ENCODE measurements at regions not wholly inside any gene's neighbourhood (a gene's known extent, or its start where the extent isn't known, plus 50 kb on each side); places are given as distances from the start of the nearest gene placed in this dataset.
"Not testable (repeated sequence)": the region's sequence is repeated elsewhere in the genome, so short reads cannot be mapped to it uniquely, and the experiment has no call there.

DNA sequence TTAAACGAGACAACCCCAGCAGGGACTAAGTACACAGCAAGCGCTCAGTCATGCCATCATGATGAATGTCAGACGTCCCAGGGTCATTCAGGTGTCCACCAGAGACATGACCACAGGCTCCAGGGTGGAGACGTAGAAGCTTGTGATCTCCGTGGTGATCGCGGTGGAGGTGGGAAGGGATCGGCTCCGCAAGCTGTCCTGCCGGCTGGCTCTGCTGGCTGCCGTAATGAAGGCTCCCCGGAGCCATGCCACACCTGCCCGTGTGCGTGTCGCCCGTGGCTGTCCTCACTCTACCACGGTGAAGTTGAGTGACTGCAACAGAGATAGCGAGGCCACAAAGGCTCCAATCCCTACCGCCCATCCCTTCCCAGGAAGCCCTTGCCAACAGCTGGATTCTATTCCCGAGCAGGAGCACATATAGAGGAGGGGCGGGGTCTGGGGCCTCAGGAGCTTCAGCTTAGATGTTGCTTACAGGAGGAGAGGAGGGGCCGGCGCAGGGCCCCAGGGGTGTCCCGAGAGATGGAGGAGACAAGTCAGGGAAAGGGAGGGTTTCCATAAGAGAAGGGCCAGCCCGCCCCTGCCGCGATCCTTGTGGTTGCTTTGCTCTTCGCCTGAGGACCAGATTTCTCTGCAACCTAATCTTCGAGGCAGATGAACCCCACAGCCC, 332.6 kb upstream of the SFSWAP start:
- DNase-seq (ENCODE audit: low read depth), result no peak

DNA sequence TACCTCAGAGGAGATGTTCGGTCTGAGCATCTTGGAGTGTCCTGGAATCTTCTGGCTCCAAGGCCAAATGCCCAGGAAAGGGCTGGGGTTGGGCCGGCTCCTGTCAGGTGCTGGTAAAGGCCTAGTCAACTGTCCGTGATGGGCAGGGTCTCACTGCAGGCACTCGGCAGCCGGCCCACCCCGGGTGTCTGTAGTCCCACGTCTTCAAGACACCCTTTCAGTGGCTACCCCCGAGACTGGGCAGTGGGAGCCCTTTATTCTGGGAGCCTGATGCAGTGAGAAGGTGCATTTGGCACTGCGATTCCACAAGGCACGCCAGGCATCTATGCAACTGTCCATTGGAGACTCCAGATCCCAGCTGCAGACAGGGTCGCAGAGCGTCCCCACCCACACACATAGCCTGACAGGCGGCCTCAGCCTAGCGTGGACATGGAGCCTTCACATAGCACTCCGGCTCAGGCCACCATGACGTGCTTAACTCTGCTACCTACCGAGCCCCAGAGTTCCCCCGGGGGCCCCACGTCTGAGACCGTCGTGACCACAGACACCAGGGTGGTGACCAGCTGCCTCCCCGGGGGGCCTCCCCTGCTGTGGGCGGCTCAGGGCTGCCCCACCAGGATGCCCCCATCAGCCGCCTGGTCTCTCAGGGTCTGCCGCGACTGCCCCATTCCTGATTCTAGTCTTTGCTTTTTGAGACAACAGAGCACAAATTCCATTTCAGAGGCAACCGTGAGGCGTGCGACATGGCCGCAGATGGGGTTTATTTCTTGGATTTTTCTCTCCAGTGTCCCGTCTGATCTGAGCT, 331.8 kb upstream of the SFSWAP start:
- DNase-seq (ENCODE audit: low read depth), result no peak

DNA sequence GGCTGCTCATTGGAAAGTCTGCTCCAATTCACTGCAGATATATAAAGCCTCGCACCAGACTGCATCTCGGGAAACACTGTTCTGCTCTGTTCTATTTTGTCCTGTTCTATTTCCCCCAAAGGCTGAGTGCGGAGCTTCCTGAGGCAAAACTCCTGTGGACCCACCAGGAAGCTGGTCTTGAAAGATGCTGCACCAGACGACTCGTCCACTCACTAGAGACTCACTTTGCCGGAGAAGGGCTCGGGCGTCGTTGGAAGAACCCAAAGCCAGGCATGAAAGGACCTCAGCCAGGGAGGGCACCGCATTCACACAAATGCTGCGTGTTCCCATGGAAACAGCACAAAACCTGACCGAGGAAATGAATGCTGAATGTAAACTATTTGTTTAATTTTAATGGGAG, 331.2 kb upstream of the SFSWAP start:
- DNase-seq (ENCODE audit: low read depth), result no peak

DNA sequence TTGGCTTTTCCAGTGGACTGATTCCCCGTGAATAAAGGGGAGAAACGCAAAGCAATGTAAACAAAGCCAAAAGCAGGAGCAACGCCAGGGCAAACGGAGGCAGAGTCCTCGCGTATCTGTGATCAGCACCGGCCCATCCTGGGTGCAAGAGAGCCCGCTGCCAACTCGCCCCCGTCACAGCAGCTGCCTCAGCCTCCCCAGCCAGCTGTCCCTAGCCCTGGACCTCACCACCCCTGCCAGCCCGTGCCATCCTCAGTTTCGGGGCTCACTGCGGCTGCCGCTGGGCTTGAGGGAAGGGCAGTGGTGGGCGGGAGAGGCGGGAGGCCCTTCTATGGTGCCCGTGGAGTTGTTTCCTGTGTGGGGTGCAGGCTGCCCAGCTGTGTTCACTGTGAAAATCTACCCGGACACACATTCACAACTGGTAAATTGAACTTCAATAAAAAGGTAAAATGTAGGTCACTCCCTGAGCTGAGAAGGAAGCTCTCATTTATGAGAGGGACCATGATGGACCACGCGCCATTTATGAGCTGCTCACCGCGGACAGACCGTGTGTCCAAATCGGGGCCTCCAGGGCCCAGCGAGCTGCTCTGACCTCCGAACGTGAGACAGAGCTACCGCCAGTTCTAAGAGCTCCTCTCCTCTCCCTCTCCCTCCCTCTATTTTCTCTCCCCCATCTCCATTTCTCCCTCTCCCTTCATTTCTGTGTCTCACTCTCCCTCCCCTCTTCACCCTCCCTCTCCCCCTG, 330.5 kb upstream of the SFSWAP start:
- no peak for DNase-seq (ENCODE audit: low read depth)

DNA sequence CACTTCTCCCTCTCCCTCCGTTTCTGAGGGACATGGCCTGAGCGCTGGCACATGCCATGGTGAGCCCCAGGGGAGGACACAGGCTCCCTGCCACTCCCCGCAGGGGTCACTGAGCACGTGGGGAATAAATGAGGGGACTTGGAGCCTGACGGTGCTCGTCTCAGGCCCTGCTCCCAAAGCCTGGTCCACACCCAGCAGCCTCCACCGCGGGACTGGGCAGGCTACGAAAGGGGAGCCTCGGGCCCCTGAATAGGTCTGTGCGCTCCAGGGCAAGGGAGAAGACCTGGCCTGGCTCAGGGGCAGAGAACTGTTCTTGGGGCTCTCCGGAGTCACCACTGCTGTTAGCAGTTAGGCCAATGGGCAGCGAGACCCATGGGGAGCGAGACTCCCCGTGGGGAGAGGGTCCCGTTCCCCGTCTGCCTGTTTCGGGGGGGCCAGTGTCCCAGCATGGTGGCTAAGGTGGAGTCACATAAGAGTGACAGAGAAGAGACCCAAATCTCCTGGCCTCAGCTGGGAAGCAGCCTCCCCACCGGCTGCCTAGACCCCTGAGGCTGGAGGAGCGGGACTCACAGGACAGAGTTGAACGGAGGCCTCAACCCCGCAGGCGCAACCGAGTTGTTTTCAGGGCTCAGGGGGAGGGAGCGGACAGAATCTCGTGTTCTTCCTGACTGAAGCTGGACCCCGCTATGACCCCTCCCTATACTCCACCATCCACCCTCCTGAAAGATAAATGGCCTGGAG, 329.8 kb upstream of the SFSWAP start:
- no peak for DNase-seq (ENCODE audit: low read depth)

DNA sequence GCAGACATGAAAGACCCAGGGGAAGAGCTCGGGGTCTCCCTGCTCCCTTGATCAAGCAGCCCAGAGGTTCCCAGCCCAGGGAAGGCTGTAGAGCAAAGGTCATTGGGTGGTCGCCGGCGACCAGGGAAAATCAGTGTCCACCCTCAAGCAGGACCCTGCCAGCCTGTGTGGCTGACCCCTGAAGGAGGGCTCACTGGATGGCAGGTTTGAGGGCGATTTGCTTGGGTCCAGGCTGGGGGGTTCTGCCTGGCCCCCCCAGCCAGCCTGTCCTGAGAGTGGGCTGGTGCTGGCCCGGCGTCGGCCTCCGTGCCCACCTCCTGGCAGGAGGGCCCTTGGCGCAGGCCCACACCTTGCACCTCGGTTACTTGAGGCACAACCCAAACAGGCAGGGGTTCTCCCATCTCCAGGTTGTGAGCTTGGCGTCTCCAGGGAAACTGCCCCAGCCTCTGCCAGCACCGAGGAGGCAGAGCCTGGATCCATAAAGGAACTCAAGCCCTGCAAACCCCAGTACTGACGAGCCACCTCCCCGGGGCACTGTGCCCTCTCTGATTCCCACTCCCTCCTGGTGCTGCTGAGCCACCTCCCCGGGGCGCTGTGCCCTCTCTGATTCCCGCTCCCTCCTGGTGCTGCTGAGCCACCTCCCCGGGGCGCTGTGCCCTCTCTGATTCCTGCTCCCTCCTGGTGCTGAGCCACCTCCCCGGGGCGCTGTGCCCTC, 329.0 kb upstream of the SFSWAP start:
- no peak for DNase-seq (ENCODE audit: low read depth)

DNA sequence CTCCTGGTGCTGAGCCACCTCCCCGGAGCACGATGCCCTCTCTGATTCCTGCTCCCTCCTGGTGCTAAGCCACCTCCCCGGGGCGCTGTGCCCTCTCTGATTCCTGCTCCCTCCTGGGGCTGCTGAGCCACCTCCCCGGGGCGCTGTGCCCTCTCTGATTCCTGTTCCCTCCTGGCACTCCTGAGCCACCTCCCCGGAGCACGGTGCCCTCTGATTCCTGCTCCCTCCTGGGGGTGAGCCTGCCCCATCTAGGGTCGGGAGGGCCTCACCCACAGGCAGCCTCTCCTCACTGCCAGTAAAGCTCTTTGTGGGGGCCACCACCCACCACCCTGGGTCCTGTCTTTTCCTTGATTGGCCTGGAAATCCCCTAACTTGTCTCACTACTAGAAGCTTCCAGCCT, 327.6 kb upstream of the SFSWAP start:
- DNase-seq (ENCODE audit: low read depth), result no peak

DNA sequence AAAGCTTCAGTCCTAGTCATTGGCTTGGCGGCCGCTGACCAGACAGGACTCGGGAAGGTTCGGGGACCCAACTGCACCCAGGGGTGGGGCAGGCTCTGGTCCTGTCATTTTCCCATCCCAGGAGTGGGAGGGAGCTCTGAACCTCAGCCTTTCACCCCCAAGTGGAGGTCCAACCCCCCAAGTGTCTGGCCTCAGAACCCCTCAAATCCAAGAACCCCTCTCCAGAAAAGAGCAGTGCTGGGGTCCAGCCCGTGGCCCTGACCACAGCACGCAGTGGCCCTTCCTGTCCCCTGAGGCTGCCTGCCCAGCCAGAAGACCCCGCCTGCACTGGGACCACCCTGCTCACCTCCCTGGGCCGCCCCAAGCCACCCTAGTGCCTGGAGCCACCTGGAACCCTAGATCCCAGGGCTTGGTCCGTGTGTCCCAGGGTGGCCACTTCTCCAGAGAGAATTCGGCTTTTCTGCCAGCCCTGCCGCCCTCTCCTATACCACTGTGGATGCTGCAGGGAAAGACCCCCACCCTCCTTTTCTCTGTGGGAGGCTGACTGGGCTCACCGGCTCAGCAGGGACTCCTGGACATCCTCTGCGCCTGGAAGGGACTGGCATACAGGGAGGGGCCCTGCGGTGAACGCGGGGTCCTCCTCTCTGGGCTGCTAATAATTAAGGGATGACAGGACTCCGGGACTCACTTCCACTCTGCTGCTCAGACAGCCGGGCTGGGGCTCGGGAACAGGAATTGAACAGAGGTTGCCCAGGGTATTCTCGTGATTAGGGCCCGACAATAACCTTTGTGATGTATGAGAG, 326.9 kb upstream of the SFSWAP start:
- no peak for DNase-seq (ENCODE audit: low read depth)

DNA sequence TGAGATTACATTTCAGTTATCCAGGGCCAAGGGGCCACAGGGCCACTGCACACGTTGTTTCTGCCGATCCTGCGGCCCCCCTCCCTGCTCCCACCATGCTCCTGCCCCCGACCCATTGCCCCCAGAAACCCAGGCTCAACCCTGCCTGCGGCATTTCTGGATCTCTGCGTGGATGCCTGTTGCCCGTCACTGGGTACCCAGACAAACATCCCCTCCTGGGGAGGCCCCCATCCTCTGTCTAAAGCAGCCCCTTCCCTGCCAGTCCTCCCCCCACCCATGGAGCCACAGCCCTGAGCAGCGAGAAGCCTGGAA, 326.4 kb upstream of the SFSWAP start:
- no peak for DNase-seq (ENCODE audit: low read depth)

DNA sequence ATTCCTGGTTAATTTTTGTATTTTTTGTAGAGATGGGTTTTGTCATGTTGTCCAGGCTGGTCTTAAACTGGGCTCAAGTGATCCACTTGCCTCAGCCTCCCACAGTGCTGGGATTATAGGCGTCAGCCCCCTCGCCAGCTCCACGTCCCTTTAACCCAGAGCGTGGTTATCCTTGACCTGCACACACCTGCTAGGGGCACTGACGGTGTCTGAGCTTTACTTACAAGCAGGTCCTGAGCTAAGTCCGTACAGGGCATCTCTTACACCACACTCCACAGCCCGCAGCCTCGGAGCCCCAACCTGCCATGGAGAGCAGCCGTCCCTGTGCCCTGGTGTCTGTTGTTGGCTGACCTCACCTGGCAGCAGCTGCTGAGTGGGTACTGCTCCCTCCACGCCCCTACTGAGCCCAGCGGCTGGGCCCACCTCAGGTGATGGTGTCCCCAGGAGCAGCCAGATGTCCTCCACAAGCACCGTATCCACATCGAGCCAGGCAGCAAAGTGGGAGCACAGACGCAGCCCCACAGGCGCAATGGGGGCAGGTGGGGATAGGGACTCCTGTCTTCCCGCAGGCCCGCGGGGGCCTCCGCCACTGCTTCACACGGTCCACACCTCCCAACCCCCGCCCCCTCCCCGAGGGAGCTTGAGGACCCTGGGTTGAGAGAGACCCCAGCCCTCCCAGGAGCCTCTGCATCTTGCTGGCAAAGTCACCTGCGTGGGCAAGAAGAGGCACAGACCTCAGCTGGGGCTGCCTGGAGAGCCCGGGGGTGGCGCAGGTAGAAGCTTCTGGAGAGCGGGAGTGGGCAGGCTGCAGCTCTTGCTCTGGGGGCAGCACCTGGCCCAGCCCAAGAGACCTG, 325.4 kb upstream of the SFSWAP start:
- no peak for DNase-seq (ENCODE audit: low read depth)

DNA sequence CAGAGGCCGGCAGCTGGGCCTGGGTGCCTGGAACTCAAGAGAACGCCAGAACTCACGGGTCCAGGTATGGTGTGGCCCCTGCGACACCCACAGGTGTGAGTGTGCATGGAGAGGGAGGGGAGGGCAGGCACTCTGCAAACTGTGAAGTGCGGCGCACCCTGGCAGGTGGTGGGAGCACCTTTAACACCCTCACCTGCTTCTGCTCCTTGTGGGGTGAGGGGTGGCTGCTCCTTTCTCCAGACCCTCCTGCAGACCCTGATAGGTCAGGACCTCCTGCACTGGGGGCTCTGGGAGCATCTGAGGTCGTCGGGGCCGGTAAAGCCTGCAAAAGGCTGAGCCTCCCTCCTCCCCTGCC, 324.7 kb upstream of the SFSWAP start:
- no peak for DNase-seq (ENCODE audit: low read depth)

DNA sequence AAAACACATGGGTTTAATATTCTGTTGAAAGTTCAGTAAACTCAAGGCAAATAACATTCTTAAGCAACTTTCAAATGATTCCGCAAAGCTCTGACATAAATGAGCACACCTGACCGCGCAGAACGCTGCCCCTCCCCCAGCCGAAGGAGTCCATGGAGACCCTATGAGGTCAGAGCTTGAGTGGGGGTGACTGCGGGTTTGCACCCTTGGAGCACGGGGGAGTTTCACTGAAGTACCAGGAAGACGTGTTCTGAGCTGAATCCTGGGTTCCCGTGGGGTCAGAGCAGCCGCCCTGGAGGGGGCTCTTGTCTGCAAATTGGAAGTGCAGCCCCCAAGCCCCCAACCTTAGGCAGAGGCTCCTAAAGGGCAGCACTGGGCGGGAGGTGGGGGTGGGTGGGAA, 324.1 kb upstream of the SFSWAP start:
- no peak for DNase-seq (ENCODE audit: low read depth)

DNA sequence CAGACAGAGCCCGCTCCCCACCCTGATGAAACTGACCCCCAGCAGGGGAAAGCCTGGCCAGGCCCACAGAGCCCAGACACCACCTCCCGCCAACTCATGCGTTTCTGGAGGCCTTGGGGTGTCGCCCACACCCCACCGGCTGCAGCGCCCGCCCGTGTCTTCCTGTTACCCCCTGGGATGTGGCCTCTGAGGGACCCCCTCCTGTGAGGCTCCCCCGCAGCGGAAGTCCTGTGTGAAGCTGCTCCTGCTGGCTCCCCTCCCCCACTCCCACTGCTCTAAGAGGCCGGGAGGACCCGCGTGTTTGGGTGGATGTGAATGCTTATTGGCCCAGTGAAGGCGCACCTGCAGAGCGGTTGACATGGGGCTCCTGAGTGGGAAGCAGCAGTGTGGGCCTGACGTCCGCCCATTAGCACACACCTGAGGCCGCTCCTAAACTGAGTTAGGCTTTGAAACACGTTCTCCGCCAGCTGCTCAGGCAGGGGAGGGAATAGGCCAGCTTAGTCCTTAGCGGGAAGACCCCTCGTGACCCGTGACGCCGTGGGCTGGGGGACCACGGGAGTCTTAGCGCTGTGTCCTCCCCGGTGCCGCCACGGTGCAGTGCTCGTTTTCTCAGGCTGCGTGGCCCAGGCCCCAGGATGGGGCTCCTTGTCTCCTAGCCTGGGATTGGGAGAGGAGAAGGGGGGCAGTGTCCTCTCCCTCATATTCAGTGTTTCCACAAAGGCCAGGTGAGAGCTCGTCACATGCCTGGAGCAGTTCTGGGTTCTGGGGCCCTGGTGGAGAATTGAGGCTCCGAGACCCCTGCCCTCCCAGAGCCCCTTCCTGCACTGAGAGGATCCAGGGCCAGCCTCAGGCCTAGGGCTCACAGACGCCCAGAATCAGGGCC, 323.4 kb upstream of the SFSWAP start:
- no peak for DNase-seq (ENCODE audit: low read depth)

DNA sequence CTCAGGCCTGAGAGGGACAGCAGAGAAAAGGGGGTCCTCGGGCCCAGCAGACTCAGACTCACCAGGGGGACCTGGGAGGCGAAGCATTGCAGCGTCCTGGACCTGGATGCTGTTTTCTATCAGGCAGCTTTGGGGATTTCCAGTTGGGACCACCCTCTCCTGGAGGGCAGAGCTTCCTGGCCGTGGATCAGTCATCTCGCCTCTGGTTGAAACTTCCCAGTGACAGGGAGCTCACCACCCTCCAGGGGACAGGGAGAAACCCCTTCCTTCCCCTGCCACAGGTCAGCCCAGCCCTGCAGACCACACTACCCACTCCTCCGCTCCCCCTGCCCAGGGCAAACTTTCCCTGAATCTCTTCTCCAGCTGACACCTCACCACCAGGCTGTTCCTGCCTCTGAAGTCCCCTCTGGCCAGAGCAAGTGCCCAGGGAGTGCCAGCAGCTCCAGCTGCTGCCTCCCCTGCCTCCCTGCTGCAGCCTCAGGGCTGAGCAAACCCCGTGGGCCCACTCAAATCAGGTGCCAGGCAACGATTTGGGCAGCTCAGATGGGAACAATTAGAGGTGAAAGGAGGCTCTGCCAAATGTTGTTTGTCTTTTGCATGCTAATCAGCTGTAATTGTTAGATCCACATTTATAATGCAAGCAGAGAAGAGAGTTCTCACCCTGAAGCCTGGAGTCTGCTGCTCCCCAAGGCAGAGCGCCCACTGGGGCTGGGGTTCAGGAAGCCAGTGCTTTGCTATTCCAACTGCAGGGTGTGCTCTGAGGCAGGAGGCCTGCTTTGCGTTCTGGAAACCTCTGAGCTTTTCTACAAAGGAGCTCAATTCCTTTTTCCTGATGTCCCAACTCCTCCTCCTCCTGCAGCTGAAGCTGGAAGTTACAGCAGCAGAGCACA, 322.5 kb upstream of the SFSWAP start:
- not testable (repeated sequence) for DNase-seq (ENCODE audit: low read depth)

DNA sequence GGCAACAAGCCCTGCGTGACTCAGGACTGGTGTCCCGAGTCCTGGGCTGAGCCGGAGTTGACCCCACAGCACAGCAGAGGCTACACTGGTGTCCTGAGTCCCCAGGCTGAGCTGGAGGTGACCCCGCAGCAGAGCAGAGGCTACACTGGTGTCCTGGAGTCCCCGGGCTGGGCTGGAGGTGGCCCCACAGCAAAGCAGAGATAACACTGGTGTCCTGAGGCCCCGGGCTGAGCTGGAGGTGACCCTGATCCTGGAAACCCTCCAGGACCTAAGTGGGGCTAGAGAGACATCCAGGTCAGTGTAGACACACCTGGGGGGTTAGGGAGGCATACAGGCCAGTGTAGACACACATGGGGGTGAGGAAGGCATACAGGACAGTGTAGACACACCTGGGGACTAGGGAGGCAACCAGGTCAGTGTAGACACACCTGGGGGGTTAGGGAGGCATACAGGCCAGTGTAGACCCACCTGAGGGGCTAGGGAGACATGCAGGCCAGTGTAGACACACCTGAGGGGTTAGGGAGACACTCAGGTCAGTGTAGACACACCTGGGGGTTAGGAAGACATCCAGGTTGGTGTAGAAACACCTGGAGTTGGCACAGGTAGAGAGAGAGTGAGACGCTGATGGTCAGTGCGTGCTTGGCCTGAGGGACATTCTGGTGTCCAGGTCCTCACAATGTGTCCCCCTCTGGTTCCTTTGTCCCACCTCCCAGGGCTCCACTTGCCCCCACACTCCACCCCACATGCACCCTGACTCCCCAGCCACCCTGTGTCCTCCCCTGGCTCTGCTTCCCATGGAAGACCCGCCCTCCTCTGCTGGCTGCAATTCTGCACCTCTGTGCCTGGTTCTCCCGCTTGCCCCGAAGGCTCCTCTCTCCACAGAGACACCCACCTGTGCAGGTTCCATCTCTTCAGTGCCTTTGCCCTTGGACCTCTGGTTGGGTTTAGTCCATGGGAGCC, 321.6 kb upstream of the SFSWAP start:
- no peak for DNase-seq (ENCODE audit: low read depth)

DNA sequence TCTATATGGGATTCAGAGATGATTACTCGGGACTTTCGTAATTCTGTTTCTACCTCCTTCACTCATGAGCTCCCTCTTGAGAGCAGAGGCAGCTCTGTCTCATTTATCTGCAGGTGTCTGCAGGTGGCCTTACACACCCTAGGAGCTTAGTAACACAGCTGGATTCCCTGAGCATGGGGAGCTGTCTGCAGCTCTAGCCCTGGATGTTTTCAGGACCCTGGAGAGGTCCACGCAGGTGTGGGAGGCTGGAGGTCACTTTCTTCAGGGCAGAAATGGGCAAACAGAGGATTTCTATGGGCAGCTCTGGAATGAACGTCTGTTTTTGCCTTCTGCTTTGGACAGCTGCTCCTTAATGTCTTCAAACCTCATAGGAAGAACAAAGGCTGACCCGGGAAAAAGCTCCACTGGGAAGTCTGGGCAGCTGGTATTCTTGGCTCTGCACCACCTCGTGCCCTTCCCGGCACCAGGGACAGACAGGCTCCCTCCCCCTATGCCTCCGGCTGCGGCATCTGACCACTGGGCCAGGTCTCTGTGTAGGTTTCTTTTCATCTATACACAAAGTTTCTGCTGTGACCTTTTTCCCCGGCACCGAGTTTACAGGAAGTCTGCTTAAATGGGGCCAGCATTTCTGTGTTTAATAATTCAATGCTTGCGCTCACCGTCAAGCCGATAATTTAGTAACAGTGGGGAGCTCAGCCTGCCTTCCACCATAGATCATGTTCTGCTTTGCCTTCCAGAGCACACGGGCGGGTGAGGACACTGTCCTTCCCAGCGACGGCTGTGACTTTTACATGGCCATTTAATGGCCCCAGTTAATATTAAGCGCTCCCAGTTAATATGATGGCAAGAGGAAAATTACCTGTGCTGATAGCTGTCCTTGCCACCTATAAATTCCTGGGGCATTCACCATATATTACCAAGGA, 320.2 kb upstream of the SFSWAP start:
- DNase-seq (ENCODE audit: low read depth), result no peak
